Stimulated activated CD4-positive, alpha-beta T cell treated with anti-CD3 and anti-CD28 coated beads, Interleukin-2, amount 100 ng/mL, for 4 hours (primary cell): ENCODE measurements at regions not wholly inside any gene's neighbourhood (a gene's known extent, or its start where the extent isn't known, plus 50 kb on each side); places are given as distances from the start of the nearest gene placed in this dataset.

ENCODE experiments used
- DNase-seq: peaks from one replicate; pipeline ENCODE4 v3.0.0-alpha.2; 2020; ENCODE audit warnings: low read depth

- DNase-seq: no peak
Observed at GRCh38 chr17:65477600-65477999, 83.8 kb downstream of the AXIN2 start.

GRCh38 chr17:65474660-65475059 is 86.8 kb downstream of the AXIN2 start:
- DNase-seq: no peak

- DNase-seq: no peak
Observed at GRCh38 chr17:65473985-65474384, 87.5 kb downstream of the AXIN2 start.

GRCh38 chr17:65473363-65473762 is 88.1 kb downstream of the AXIN2 start:
- no peak for DNase-seq

- no peak for DNase-seq
Observed at GRCh38 chr17:65472666-65473309, 88.7 kb downstream of the AXIN2 start.

GRCh38 chr17:65470783-65471182 is 90.7 kb downstream of the AXIN2 start:
- DNase-seq: no peak

GRCh38 chr17:65468321-65468720 is 93.1 kb downstream of the AXIN2 start:
- DNase-seq: no peak

- no peak for DNase-seq
Observed at GRCh38 chr17:65467156-65467555, 94.3 kb downstream of the AXIN2 start.

- DNase-seq: no peak
Observed at GRCh38 chr17:65466547-65466946, 94.9 kb downstream of the AXIN2 start.

- no peak for DNase-seq
Observed at GRCh38 chr17:65463242-65463641, 98.2 kb downstream of the AXIN2 start.

- DNase-seq: no peak
Observed at GRCh38 chr17:65459677-65460347, 101.6 kb downstream of the AXIN2 start.

- no peak for DNase-seq
Observed at GRCh38 chr17:65457635-65458257, 103.7 kb downstream of the AXIN2 start.

- no peak for DNase-seq
Observed at GRCh38 chr17:65457183-65457582, 104.3 kb downstream of the AXIN2 start.

GRCh38 chr17:65456368-65457151 is 104.9 kb downstream of the AXIN2 start:
- DNase-seq: no peak

- peak; percentile 6 for DNase-seq
Observed at GRCh38 chr17:65455972-65456343, 105.5 kb downstream of the AXIN2 start.

GRCh38 chr17:65455154-65455971 is 106.1 kb downstream of the AXIN2 start:
- no peak for DNase-seq

GRCh38 chr17:65453204-65453931 is 108.1 kb downstream of the AXIN2 start:
- no peak for DNase-seq

- DNase-seq: no peak
Observed at GRCh38 chr17:65449495-65449894, 112.0 kb downstream of the AXIN2 start.

GRCh38 chr17:65447823-65448222 is 113.6 kb downstream of the AXIN2 start:
- DNase-seq: no peak

- DNase-seq: no peak
Observed at GRCh38 chr17:65446838-65447526, 114.5 kb downstream of the AXIN2 start.

- no peak for DNase-seq
Observed at GRCh38 chr17:65446043-65446442, 115.4 kb downstream of the AXIN2 start.
